WTC11 (cell line): ENCODE measurements at regions not wholly inside any gene's neighbourhood (a gene's known extent, or its start where the extent isn't known, plus 50 kb on each side); places are given as distances from the start of the nearest gene placed in this dataset.

Experiments used
- ATAC-seq: fragments of 200-7000 bp; cut with Tn5 transposase; 2 replicates; pipeline ENCODE4 v1.10.0; 2021; ENCODE audit warnings: mild to moderate bottlenecking, moderate library complexity
- CTCF ChIA-PET: fragments of 300-600 bp; sonication (Branson Sonifier 250); formaldehyde crosslinking; loops from one replicate; lab custom pipeline; 2021; ENCODE audit warnings: antibody characterized with exemption; lab: Charles Lee
- POLR2A ChIA-PET: fragments of 350-600 bp; sonication (Branson Sonifier 250); formaldehyde crosslinking; loops from one replicate; lab custom pipeline; 2021; ENCODE audit warnings: antibody characterized with exemption; lab: Charles Lee
- DNase-seq: peaks from one replicate; pipeline ENCODE4 v3.0.0; 2021; ENCODE audit warnings: low spot score
- H3K27ac Mint-ChIP-seq: 2 replicates; pipeline ENCODE4 v1.8.0; 2021; ENCODE audit warnings: mixed read lengths
- H3K27me3 Mint-ChIP-seq: 2 replicates; pipeline ENCODE4 v1.8.0; 2021; ENCODE audit warnings: low read depth, mild to moderate bottlenecking, moderate library complexity, mixed read lengths
- H3K36me3 Mint-ChIP-seq: 2 replicates; pipeline ENCODE4 v1.8.0; 2021; ENCODE audit warnings: mixed read lengths
- H3K4me1 Mint-ChIP-seq: 2 replicates; pipeline ENCODE4 v1.8.0; 2022; ENCODE audit warnings: mixed read lengths
- H3K4me3 Mint-ChIP-seq: 2 replicates; pipeline ENCODE4 v1.8.0; 2021; ENCODE audit warnings: mild to moderate bottlenecking, moderate library complexity, mixed read lengths
- H3K9me3 Mint-ChIP-seq: 2 replicates; pipeline ENCODE4 v1.8.0; 2021; ENCODE audit warnings: mixed read lengths
- AFF4 ChIP-seq: sonication (generic); formaldehyde crosslinking; IDR thresholded peaks from 2 replicates; pipeline ENCODE4 v1.8.1; 2023; ENCODE audit warnings: mild to moderate bottlenecking, missing genetic modification reagents, borderline replicate concordance
- AR ChIP-seq: fragments of 250-450 bp; sonication (Bioruptor Pico); IDR thresholded peaks from 2 replicates; pipeline ENCODE4 v1.9.0; 2021; ENCODE audit warnings: mild to moderate bottlenecking
- ATF1 ChIP-seq: sonication (generic); formaldehyde crosslinking; IDR thresholded peaks from 2 replicates; pipeline ENCODE4 v1.8.1; 2023; ENCODE audit warnings: mild to moderate bottlenecking, moderate library complexity, missing genetic modification reagents
- CBFB ChIP-seq: sonication (generic); formaldehyde crosslinking; IDR thresholded peaks from 2 replicates; pipeline ENCODE4 v1.8.1; 2022; ENCODE audit warnings: mild to moderate bottlenecking, low read depth, missing genetic modification reagents
- CREB1 ChIP-seq: sonication (generic); formaldehyde crosslinking; IDR thresholded peaks from 2 replicates; pipeline ENCODE4 v1.8.0; 2023; ENCODE audit warnings: mild to moderate bottlenecking, missing genetic modification reagents
- ESRRA ChIP-seq: sonication (generic); formaldehyde crosslinking; IDR thresholded peaks from 2 replicates; pipeline ENCODE4 v1.8.1; 2022; ENCODE audit warnings: mild to moderate bottlenecking, missing genetic modification reagents, borderline replicate concordance
- GRHL2 ChIP-seq: fragments of 250-450 bp; sonication (Bioruptor Pico); IDR thresholded peaks from 2 replicates; pipeline ENCODE4 v1.8.0; 2022; ENCODE audit warnings: mild to moderate bottlenecking, moderate library complexity; ENCODE audit not compliant: insufficient replicate concordance, severe bottlenecking
- GTF2I ChIP-seq: fragments of 250-450 bp; sonication (Bioruptor Pico); conservative IDR thresholded peaks from 2 replicates; pipeline ENCODE4 v1.4.0; 2021; ENCODE audit warnings: mild to moderate bottlenecking
- HMGA2 ChIP-seq: fragments of 250-450 bp; sonication (Bioruptor Pico); IDR thresholded peaks from 2 replicates; pipeline ENCODE4 v1.4.0; 2021; ENCODE audit warnings: mild to moderate bottlenecking, moderate library complexity
- NR3C1 ChIP-seq: sonication (generic); formaldehyde crosslinking; conservative IDR thresholded peaks from 2 replicates; pipeline ENCODE4 v1.8.1; 2023; ENCODE audit warnings: low read depth, mild to moderate bottlenecking, missing genetic modification reagents
- PRRX2 ChIP-seq: fragments of 250-450 bp; sonication (Bioruptor Pico); IDR thresholded peaks from 2 replicates; pipeline ENCODE4 v1.8.0; 2021; ENCODE audit warnings: mild to moderate bottlenecking
- RORB ChIP-seq: fragments of 250-450 bp; sonication (Bioruptor Pico); IDR thresholded peaks from 2 replicates; pipeline ENCODE4 v1.9.0; 2021; ENCODE audit warnings: mild to moderate bottlenecking
- SMAD4 ChIP-seq: sonication (generic); formaldehyde crosslinking; IDR thresholded peaks from 2 replicates; pipeline ENCODE4 v1.8.0; 2022; ENCODE audit warnings: mild to moderate bottlenecking, missing genetic modification reagents
- SOX15 ChIP-seq: fragments of 250-450 bp; sonication (Bioruptor Pico); IDR thresholded peaks from 2 replicates; pipeline ENCODE4 v1.9.0; 2021; ENCODE audit warnings: mild to moderate bottlenecking
- TEAD4 ChIP-seq: sonication (generic); formaldehyde crosslinking; IDR thresholded peaks from 2 replicates; pipeline ENCODE4 v1.8.0; 2022; ENCODE audit warnings: mild to moderate bottlenecking, missing genetic modification reagents
- ZNF121 ChIP-seq: sonication (generic); formaldehyde crosslinking; IDR thresholded peaks from 2 replicates; pipeline ENCODE4 v1.8.0; 2023; ENCODE audit warnings: missing genetic modification reagents
- ZNF232 ChIP-seq: sonication (generic); formaldehyde crosslinking; IDR thresholded peaks from 2 replicates; pipeline ENCODE4 v1.8.0; 2022; ENCODE audit warnings: mild to moderate bottlenecking, missing genetic modification reagents
- ZNF263 ChIP-seq: sonication (generic); formaldehyde crosslinking; IDR thresholded peaks from 2 replicates; pipeline ENCODE4 v1.8.1; 2022; ENCODE audit warnings: low read depth, mild to moderate bottlenecking, moderate library complexity, missing genetic modification reagents
- ZNF281 ChIP-seq: sonication (generic); formaldehyde crosslinking; IDR thresholded peaks from 2 replicates; pipeline ENCODE4 v1.8.0; 2023; ENCODE audit warnings: mild to moderate bottlenecking, missing genetic modification reagents
- ZSCAN18 ChIP-seq: fragments of 250-450 bp; sonication (Bioruptor Pico); IDR thresholded peaks from 2 replicates; pipeline ENCODE4 v2.1.2; 2022; ENCODE audit warnings: mild to moderate bottlenecking, moderate library complexity

GRCh38 chr13:68940049-68940448, 1167.6 kb upstream of the ATXN8OS start:
- no peak for DNase-seq
- CTCF ChIA-PET, result no interaction called here
- no peak overlapping the region for H3K4me3 Mint-ChIP-seq

GRCh38 chr13:68938639-68939038, 1169.0 kb upstream of the ATXN8OS start:
- peaks cover 24% of the 10 kb centered on the region for H3K4me1 Mint-ChIP-seq
- DNase-seq (no peak), ATAC-seq (no peak)
- no peaks in the 10 kb centered on the region for H3K27me3 Mint-ChIP-seq
- CTCF ChIA-PET, result no interaction called here
- H3K9me3 Mint-ChIP-seq, result peaks cover 3% of the 10 kb centered on the region; the same call in 1 of the 2 replicates
- H3K4me3 Mint-ChIP-seq, result no peak overlapping the region
- POLR2A ChIA-PET, result no interaction called here
- no peak overlapping the region for H3K27ac Mint-ChIP-seq
- TF ChIP-seq HMGA2 (CRISPR knock-in tag) (no peak), ZNF121 (CRISPR knock-in tag) (no peak), TEAD4 (no peak), AR (no peak), SOX15 (CRISPR knock-in tag) (no peak), ESRRA (no peak), SMAD4 (CRISPR knock-in tag) (no peak)
- no peaks in the 10 kb centered on the region for H3K36me3 Mint-ChIP-seq

More at GRCh38 chr13:68940049-68940448, 1167.6 kb upstream of the ATXN8OS start:
- POLR2A ChIA-PET, result no interaction called here
- peaks cover 4% of the 10 kb centered on the region; the same call in 1 of the 2 replicates for H3K9me3 Mint-ChIP-seq
- peak; percentile 75 for ATAC-seq
- H3K36me3 Mint-ChIP-seq, result no peaks in the 10 kb centered on the region
- peak overlapping the region; percentile 57; the same call in 1 of the 2 replicates for H3K27ac Mint-ChIP-seq
- H3K27me3 Mint-ChIP-seq, result no peaks in the 10 kb centered on the region
- TF ChIP-seq PRRX2 (CRISPR knock-in tag), result no peak
- no peak for TF ChIP-seq ZSCAN18 (CRISPR knock-in tag)
- TF ChIP-seq, all 79 proteins: peak for 0
- peaks cover 24% of the 10 kb centered on the region for H3K4me1 Mint-ChIP-seq

- Mint-ChIP-seq H3K27me3 (no peaks in the 10 kb centered on the region), H3K4me1 (no peaks in the 10 kb centered on the region), H3K9me3 (peaks cover 2% of the 10 kb centered on the region), H3K36me3 (peaks cover 2% of the 10 kb centered on the region), H3K4me3 (no peak overlapping the region), H3K27ac (no peak overlapping the region)
- ChIA-PET CTCF (no interaction called here), POLR2A (no interaction called here)
- ATAC-seq (no peak), DNase-seq (no peak)
- TF ChIP-seq ZNF232 (CRISPR knock-in tag), result no peak
- no peak for TF ChIP-seq CREB1 (CRISPR knock-in tag)
- TF ChIP-seq CBFB (CRISPR knock-in tag), result no peak
- no peak for TF ChIP-seq ZNF263 (CRISPR knock-in tag)
- TF ChIP-seq GRHL2 (CRISPR knock-in tag), result no peak
- no peak for TF ChIP-seq ATF1 (CRISPR knock-in tag)
- TF ChIP-seq RORB (CRISPR knock-in tag), result no peak
- no peak for TF ChIP-seq ZNF281 (CRISPR knock-in tag)
- no peak for TF ChIP-seq NR3C1 (CRISPR knock-in tag)
- TF ChIP-seq AFF4 (CRISPR knock-in tag), result no peak
- TF ChIP-seq GTF2I (CRISPR knock-in tag), result no peak
Measured at GRCh38 chr13:68929075-68929745, 1178.4 kb upstream of the ATXN8OS start.
